ENCODE measurements at regions not wholly inside any gene's neighbourhood (a gene's known extent, or its start where the extent isn't known, plus 50 kb on each side); places are given as distances from the start of the nearest gene placed in this dataset.

- no peaks in the 10 kb centered on the region for H3K27me3 ChIP-seq (ENCODE audit: insufficient read depth, low read length, poor library complexity, severe bottlenecking)
- peaks cover 9% of the 10 kb centered on the region for H3K4me1 ChIP-seq (ENCODE audit: insufficient read depth, low read length, poor library complexity, severe bottlenecking)
- H3K36me3 ChIP-seq (ENCODE audit: insufficient read depth, low read length): no peaks in the 10 kb centered on the region
- no peak overlapping the region for H2AFZ ChIP-seq (ENCODE audit: low read length)
- no peaks in the 10 kb centered on the region for H3K9me3 ChIP-seq (ENCODE audit: insufficient read depth, low read depth, low read length)
- no peak overlapping the region for H3K4me3 ChIP-seq (ENCODE audit: low read length, poor library complexity, severe bottlenecking)
- H3K79me2 ChIP-seq (ENCODE audit: insufficient read depth, low read length): no peaks in the 10 kb centered on the region
- no peaks in the 10 kb centered on the region for H3F3A ChIP-seq (ENCODE audit: low read depth)
- no peak overlapping the region for H3K9ac ChIP-seq (ENCODE audit: low read depth, low read length, poor library complexity, severe bottlenecking)
- H3K9me2 ChIP-seq (replicated peaks; ENCODE audit: low read depth, low read length): no peaks in the 10 kb centered on the region
- no peak overlapping the region for H3K4me2 ChIP-seq (ENCODE audit: low read depth, low read length, poor library complexity, severe bottlenecking)
- no peaks in the 10 kb centered on the region for H4K20me1 ChIP-seq (ENCODE audit: insufficient read depth, low read length, poor library complexity, severe bottlenecking)
- TF ChIP-seq EZH2phosphoT487 (IDR thresholded peaks at IDR 0.05; ENCODE audit: borderline replicate concordance): no peak
- no peak for TF ChIP-seq CTCF (conservative IDR thresholded peaks at IDR 0.05; ENCODE audit: low read length)
Observed at GRCh38 chr4:100299046-100299840, 109.0 kb upstream of the DDIT4L start.

GRCh38 chr4:100295792-100296191, 105.5 kb upstream of the DDIT4L start:
- Histone ChIP-seq H3K4me3 (ENCODE audit: low read length, poor library complexity, severe bottlenecking) (no peak overlapping the region), H3K27me3 (ENCODE audit: insufficient read depth, low read length, poor library complexity, severe bottlenecking) (no peaks in the 10 kb centered on the region), H3K9me2 (replicated peaks; ENCODE audit: low read depth, low read length) (no peaks in the 10 kb centered on the region), H3K36me3 (ENCODE audit: insufficient read depth, low read length) (no peaks in the 10 kb centered on the region), H3K9ac (ENCODE audit: low read depth, low read length, poor library complexity, severe bottlenecking) (no peak overlapping the region), H3K9me3 (ENCODE audit: insufficient read depth, low read depth, low read length) (no peaks in the 10 kb centered on the region), H3K4me1 (ENCODE audit: insufficient read depth, low read length, poor library complexity, severe bottlenecking) (peaks cover 9% of the 10 kb centered on the region), H3K79me2 (ENCODE audit: insufficient read depth, low read length) (no peaks in the 10 kb centered on the region), H3F3A (ENCODE audit: low read depth) (no peaks in the 10 kb centered on the region), H2AFZ (ENCODE audit: low read length) (peak overlapping the region; percentile 33), H4K20me1 (ENCODE audit: insufficient read depth, low read length, poor library complexity, severe bottlenecking) (no peaks in the 10 kb centered on the region), H3K4me2 (ENCODE audit: low read depth, low read length, poor library complexity, severe bottlenecking) (no peak overlapping the region)
- TF ChIP-seq EZH2phosphoT487 (IDR thresholded peaks at IDR 0.05; ENCODE audit: borderline replicate concordance): no peak
- TF ChIP-seq CTCF (conservative IDR thresholded peaks at IDR 0.05; ENCODE audit: low read length): no peak

GRCh38 chr4:100294356-100294755, 104.1 kb upstream of the DDIT4L start:
- Histone ChIP-seq H3K9me3 (ENCODE audit: insufficient read depth, low read depth, low read length) (no peaks in the 10 kb centered on the region), H4K20me1 (ENCODE audit: insufficient read depth, low read length, poor library complexity, severe bottlenecking) (no peaks in the 10 kb centered on the region), H3K4me1 (ENCODE audit: insufficient read depth, low read length, poor library complexity, severe bottlenecking) (peaks cover 21% of the 10 kb centered on the region), H3K9me2 (replicated peaks; ENCODE audit: low read depth, low read length) (no peaks in the 10 kb centered on the region), H3K79me2 (ENCODE audit: insufficient read depth, low read length) (no peaks in the 10 kb centered on the region), H3F3A (ENCODE audit: low read depth) (no peaks in the 10 kb centered on the region), H3K4me2 (ENCODE audit: low read depth, low read length, poor library complexity, severe bottlenecking) (no peak overlapping the region), H3K9ac (ENCODE audit: low read depth, low read length, poor library complexity, severe bottlenecking) (no peak overlapping the region), H3K36me3 (ENCODE audit: insufficient read depth, low read length) (no peaks in the 10 kb centered on the region), H3K4me3 (ENCODE audit: low read length, poor library complexity, severe bottlenecking) (no peak overlapping the region), H3K27me3 (ENCODE audit: insufficient read depth, low read length, poor library complexity, severe bottlenecking) (no peaks in the 10 kb centered on the region), H2AFZ (ENCODE audit: low read length) (no peak overlapping the region)
- no peak for TF ChIP-seq CTCF (conservative IDR thresholded peaks at IDR 0.05; ENCODE audit: low read length)
- TF ChIP-seq EZH2phosphoT487 (IDR thresholded peaks at IDR 0.05; ENCODE audit: borderline replicate concordance): no peak

All from Loucy (cell line).